Mammary epithelial cell (primary cell): ENCODE measurements at regions not wholly inside any gene's neighbourhood (a gene's known extent, or its start where the extent isn't known, plus 50 kb on each side); places are given as distances from the start of the nearest gene placed in this dataset.

Experiments
- EZH2 ChIP-seq: IDR thresholded peaks from 2 replicates; pipeline ENCODE4 v1.6.1; 2012; ENCODE audit warnings: low read length, inconsistent platforms, borderline replicate concordance
- TF ChIP-seq, protein P1 (sequence below), 2 donors: IDR thresholded peaks in 1 of 2; conservative IDR thresholded peaks in 1 of 2; 2 replicates each; pipeline ENCODE4 v1.5.1; 2011 to 2012; ENCODE audit warnings: inconsistent platforms in 2 of 2, low read length in 2 of 2, mild to moderate bottlenecking in 2 of 2, control low read depth in 1 of 2, low read depth in 1 of 2; ENCODE audit not compliant: insufficient read depth in 1 of 2; ENCODE audit errors: extremely low read depth in 1 of 2

DNA sequence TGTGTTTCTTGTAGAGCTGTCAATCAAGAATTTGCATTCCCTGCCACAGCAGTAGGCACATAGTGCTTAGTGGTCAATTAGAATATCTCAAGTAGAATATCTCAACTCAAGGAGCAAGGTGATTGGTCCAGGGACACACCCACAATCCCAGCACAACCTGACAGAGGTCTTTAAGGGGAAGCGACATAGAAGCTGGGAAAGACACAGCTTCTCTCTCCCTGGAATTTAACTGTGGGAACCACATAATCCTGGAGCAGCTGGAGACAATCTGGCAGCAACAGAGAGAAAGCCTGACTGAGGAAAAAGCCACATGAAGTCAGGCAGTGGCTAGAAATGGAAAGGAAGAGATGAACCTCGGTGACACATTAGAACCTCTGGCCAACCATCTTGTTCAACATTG lies 85.7 kb upstream of the LMO3 start:
- no peak for TF ChIP-seq EZH2
- TF ChIP-seq, protein P1, sequence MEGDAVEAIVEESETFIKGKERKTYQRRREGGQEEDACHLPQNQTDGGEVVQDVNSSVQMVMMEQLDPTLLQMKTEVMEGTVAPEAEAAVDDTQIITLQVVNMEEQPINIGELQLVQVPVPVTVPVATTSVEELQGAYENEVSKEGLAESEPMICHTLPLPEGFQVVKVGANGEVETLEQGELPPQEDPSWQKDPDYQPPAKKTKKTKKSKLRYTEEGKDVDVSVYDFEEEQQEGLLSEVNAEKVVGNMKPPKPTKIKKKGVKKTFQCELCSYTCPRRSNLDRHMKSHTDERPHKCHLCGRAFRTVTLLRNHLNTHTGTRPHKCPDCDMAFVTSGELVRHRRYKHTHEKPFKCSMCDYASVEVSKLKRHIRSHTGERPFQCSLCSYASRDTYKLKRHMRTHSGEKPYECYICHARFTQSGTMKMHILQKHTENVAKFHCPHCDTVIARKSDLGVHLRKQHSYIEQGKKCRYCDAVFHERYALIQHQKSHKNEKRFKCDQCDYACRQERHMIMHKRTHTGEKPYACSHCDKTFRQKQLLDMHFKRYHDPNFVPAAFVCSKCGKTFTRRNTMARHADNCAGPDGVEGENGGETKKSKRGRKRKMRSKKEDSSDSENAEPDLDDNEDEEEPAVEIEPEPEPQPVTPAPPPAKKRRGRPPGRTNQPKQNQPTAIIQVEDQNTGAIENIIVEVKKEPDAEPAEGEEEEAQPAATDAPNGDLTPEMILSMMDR (conservative IDR thresholded peaks at IDR 0.05 in 1 of 2, IDR thresholded peaks at IDR 0.05 in 1 of 2; ENCODE audit: extremely low read depth in 1 of 2, insufficient read depth in 1 of 2, low read depth in 1 of 2, low read length in 2 of 2), result no peak
